GM12873 (cell line): ENCODE measurements at regions not wholly inside any gene's neighbourhood (a gene's known extent, or its start where the extent isn't known, plus 50 kb on each side); places are given as distances from the start of the nearest gene placed in this dataset.

Experiments used
- TF ChIP-seq, protein P1 (sequence below): IDR thresholded peaks from 2 replicates; pipeline ENCODE4 v1.5.1; 2012; ENCODE audit warnings: low read depth, mild to moderate bottlenecking, moderate library complexity, low read length, control low read depth; ENCODE audit not compliant: insufficient read depth; ENCODE audit errors: missing control alignments

DNA sequence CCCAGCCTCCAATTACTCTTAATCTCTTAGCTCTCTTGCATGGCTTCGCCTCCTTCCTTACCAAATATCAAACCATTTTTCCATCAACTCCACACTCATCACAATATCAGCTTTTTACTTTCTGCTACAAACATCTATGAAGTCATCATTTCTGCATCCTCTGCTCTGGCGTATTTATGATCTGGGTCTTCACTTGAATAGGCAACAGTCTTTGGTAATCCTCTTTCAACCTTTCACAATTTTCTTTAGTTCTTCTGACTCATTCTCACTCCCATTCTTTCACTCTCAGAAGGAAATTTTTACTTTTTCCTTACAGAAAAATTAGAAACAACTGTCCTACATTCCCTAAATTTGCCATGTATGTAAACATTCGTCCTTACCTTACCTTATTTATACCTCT, 522.4 kb downstream of the HDGFL1 start:
- TF ChIP-seq, protein P1, sequence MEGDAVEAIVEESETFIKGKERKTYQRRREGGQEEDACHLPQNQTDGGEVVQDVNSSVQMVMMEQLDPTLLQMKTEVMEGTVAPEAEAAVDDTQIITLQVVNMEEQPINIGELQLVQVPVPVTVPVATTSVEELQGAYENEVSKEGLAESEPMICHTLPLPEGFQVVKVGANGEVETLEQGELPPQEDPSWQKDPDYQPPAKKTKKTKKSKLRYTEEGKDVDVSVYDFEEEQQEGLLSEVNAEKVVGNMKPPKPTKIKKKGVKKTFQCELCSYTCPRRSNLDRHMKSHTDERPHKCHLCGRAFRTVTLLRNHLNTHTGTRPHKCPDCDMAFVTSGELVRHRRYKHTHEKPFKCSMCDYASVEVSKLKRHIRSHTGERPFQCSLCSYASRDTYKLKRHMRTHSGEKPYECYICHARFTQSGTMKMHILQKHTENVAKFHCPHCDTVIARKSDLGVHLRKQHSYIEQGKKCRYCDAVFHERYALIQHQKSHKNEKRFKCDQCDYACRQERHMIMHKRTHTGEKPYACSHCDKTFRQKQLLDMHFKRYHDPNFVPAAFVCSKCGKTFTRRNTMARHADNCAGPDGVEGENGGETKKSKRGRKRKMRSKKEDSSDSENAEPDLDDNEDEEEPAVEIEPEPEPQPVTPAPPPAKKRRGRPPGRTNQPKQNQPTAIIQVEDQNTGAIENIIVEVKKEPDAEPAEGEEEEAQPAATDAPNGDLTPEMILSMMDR, result no peak

DNA sequence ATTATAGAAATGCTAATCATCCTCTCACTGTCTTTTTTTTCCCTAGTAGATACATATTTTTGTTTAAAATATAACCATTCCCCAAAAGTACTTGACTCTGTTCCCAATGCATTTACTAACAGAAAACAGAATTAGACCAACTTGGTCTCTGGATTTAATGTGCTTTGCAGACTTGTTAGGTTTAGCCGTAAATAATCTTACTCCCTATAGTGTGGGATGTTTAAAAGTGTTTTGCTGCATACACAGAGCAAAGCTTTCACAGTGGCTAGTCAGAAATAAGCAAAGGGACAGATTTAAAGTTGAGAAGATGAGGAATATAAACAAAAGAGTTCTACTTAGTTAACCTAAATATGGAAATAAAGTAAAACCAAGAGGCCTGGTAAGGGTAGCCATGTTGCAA, 527.5 kb downstream of the HDGFL1 start:
- TF ChIP-seq, protein P1, result no peak

DNA sequence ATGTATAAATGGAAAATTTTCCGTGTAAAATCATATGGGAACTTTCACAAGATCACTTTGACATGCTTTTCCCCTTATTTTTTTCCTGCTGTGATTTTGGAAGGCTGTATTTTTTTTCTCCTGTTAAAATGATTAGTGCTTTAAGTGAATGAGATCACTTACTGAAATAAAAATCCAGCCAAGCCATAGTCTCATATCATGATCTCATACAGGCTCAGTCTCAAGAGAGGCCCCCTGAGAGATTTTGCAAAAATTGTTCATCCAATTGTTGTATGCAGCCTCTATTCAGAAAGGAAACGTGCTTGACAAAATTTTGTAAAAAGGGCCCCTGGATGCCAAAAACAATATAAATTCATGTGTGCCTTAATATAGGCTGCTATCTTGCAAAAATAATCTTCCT, 528.2 kb downstream of the HDGFL1 start:
- TF ChIP-seq, protein P1, result no peak

DNA sequence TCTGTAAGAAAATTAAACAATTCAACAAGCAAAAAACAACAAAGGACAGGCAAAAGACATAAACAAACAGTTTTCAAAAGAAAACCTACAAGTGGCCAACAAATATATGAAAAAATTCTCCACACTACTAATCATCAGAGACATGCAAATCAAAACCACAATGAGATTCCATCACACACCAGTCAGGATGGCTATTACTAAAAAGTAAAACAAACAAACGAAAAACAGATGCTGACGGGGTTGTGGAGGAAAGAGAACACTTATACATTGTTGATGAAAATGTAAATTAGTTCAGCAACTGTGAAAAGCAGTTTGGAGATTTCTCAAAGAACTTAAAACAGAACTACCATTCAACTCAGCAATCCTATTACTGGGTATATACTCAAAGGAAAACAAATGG, 537.6 kb downstream of the HDGFL1 start:
- TF ChIP-seq, protein P1, result no peak

DNA sequence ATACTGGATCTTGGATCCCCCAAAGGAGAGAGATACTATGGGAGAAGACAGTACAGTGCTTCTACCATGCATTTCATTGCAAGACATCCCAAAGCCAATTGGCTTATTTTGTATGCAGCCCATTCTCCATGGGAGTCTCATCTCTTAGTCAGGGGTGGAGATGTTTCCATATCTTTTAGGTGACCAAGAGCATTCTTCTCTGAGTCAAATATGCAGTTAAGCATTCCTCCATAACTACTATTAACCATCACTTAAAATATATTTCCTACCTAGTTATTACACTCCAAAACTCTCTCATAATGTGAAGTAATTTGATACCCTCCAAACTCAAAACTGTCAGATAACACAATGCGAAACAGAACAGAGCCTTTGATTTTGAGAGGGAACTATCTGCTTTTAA, 542.6 kb downstream of the HDGFL1 start:
- TF ChIP-seq, protein P1, result no peak

DNA sequence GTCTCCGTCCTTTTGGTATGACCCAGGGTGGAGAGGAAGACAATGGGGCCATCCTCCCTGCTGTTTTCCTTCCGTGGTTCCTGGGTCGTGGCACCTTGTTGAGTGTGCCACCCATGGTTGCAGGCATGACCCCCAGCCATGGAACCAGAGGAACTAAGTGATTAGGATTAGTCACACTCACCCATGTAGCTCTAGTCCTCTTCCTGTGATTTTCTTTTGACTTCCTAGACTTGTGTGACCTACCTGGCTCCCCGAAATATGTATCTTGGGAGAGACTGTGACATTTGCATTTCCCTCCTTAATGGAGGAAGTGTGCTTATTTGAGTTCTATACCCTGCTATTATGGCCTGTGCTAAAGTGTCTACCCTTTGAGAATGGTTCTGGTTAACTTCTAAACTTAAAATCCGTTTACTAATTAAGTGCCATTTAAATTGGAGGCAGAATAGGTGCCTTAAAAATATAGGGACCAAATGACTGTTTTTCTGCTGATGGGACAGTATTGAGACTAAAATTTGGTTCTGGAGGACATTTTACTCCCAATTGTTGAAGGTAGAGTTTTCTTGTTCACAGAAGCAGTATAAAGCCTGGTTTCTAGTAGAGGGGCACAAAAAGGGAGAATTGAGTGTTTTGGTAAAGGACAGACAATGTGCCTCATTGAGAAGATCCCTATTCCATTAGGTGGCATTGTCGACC, 545.6 kb downstream of the HDGFL1 start:
- TF ChIP-seq, protein P1, result no peak

DNA sequence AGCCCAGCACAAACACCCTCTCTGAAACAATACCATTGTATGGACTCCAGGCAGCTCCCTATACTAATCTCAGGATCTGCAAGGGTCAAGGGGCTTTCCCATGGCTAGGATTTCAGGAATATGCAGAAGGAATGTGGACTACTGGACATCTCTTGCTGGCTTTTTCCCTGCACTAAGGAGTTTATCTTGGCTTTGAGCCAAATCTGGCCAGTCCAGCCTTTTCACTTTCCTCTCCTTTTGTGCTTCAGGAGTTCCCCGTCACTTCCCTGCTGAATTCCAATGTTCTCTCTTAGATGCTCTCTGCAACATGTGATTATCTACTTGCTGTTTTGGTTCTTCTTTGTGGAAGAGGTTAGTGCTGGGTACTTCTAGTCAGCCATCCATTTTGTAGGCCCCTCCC, 568.2 kb downstream of the HDGFL1 start:
- TF ChIP-seq, protein P1, result no peak
